GM10248 (cell line): ENCODE measurements at regions not wholly inside any gene's neighbourhood (a gene's known extent, or its start where the extent isn't known, plus 50 kb on each side); places are given as distances from the start of the nearest gene placed in this dataset.

Experiments
- CTCF ChIA-PET: fragments of 300-600 bp; sonication (Branson Sonifier 250); formaldehyde crosslinking; extraction: SDS; loops from one replicate; lab custom pipeline; 2021; ENCODE audit warnings: antibody characterized with exemption; lab: Yijun Ruan, JAX
- POLR2A ChIA-PET: fragments of 350-650 bp; sonication (Branson Sonifier 250); formaldehyde crosslinking; extraction: SDS; loops from one replicate; lab custom pipeline; 2020; ENCODE audit warnings: antibody characterized with exemption; lab: Yijun Ruan, JAX
- DNase-seq: peaks from one replicate; pipeline ENCODE4 v3.0.0; 2012; ENCODE audit errors: extremely low spot score
- CTCF ChIP-seq: IDR thresholded peaks from 2 replicates; pipeline ENCODE4 v1.5.1; 2012; ENCODE audit warnings: mild to moderate bottlenecking, low read depth; ENCODE audit errors: extremely low read depth, missing control alignments, control extremely low read depth

GRCh38 chr3:27826448-27826847 lies 104.3 kb upstream of the EOMES start:
- POLR2A ChIA-PET = no interaction called here
- no peak for TF ChIP-seq CTCF
- CTCF ChIA-PET = interaction anchor here (1.9 kb wide), 1 partner anchor 16 kb away, joined by 5 read pairs; no protein-coding TSS in a partner anchor
- no peak for DNase-seq

- CTCF ChIA-PET = interaction anchor here (1.9 kb wide), 1 partner anchor 16 kb away, joined by 5 read pairs; no protein-coding TSS in a partner anchor
- no peak for TF ChIP-seq CTCF
- no peak for DNase-seq
- POLR2A ChIA-PET = no interaction called here
These were observed 104.9 kb upstream of the EOMES start for GRCh38 chr3:27827041-27827440.

- no peak for DNase-seq
- TF ChIP-seq CTCF = no peak
- POLR2A ChIA-PET = no interaction called here
- CTCF ChIA-PET = no interaction called here
These were observed 118.9 kb upstream of the EOMES start for GRCh38 chr3:27840807-27841594.

- ChIA-PET CTCF (no interaction called here), POLR2A (no interaction called here)
- no peak for DNase-seq
- no peak for TF ChIP-seq CTCF
These were observed 122.0 kb upstream of the EOMES start for GRCh38 chr3:27844052-27844675.

- POLR2A ChIA-PET = no interaction called here
- no peak for TF ChIP-seq CTCF
- CTCF ChIA-PET = no interaction called here
- DNase-seq = no peak
These were observed 125.6 kb upstream of the EOMES start for GRCh38 chr3:27847697-27848096.

GRCh38 chr3:27848826-27849225 lies 126.7 kb upstream of the EOMES start:
- no peak for DNase-seq
- ChIA-PET CTCF (interaction anchor here (1.4 kb wide), 1 partner anchor 25 kb away, joined by 3 read pairs; no protein-coding TSS in a partner anchor), POLR2A (no interaction called here)
- TF ChIP-seq CTCF = no peak
